Choroid plexus epithelial cell (primary cell): ENCODE measurements at regions not wholly inside any gene's neighbourhood (a gene's known extent, or its start where the extent isn't known, plus 50 kb on each side); places are given as distances from the start of the nearest gene placed in this dataset.

Source experiments
- DNase-seq: peaks from one replicate; pipeline ENCODE4 v3.0.0-alpha.2; 2010; ENCODE audit warnings: low read depth
- H3K4me3 ChIP-seq: 2 replicates; pipeline ENCODE4 v1.5.1; 2011; ENCODE audit warnings: low read depth, mild to moderate bottlenecking, control low read depth, low read length, moderate library complexity
- CTCF ChIP-seq: conservative IDR thresholded peaks from 2 replicates; pipeline ENCODE4 v1.5.1; 2011; ENCODE audit warnings: low read depth, mild to moderate bottlenecking, control low read depth, inconsistent platforms, low read length, moderate library complexity

DNA sequence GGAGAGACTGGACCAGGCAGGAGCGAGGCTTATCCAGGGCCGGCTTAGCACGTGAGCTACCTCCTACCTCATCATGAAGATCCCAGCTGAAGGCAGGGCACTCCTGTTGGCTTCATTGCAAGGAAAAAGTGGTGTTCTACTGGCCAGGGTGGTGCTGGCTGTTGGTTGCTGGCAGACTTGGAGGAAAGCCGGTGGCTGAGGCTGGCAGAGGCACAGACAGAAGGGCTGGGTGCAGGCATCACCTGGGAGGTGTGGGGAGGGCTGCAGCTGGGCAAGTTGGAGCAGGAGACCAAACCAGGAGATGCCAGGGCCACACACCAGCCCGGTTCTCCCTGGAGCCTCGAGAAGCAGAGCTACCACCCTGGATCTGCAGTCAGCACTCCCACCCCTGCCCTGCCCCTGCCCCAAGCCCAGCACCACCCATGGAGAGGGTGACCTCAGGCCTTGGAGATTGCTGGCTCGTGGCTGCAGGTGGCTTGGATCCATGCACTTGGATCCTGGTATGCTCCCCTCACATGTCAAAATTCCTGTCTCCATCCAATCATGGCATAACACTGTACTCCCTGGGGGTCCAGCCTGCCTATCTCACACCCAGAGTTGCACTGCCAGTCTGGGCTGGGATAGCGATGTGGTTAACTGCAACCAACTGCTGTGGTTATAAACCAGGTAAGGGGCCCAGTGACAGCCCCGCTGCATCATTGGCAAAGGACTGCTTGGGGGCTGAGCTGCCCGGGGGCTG is 49.7 kb downstream of the GLI2 start:
- H3K4me3 ChIP-seq: no peak overlapping the region
- DNase-seq: no peak
- no peak for TF ChIP-seq CTCF

- TF ChIP-seq CTCF: no peak
- H3K4me3 ChIP-seq: no peak overlapping the region
- no peak for DNase-seq
Observed at GRCh38 chr2:120786038-120786960, 50.6 kb downstream of the GLI2 start.

GRCh38 chr2:120787111-120787821 is 51.6 kb downstream of the GLI2 start:
- no peak for TF ChIP-seq CTCF
- no peak for DNase-seq
- H3K4me3 ChIP-seq: no peak overlapping the region

DNA sequence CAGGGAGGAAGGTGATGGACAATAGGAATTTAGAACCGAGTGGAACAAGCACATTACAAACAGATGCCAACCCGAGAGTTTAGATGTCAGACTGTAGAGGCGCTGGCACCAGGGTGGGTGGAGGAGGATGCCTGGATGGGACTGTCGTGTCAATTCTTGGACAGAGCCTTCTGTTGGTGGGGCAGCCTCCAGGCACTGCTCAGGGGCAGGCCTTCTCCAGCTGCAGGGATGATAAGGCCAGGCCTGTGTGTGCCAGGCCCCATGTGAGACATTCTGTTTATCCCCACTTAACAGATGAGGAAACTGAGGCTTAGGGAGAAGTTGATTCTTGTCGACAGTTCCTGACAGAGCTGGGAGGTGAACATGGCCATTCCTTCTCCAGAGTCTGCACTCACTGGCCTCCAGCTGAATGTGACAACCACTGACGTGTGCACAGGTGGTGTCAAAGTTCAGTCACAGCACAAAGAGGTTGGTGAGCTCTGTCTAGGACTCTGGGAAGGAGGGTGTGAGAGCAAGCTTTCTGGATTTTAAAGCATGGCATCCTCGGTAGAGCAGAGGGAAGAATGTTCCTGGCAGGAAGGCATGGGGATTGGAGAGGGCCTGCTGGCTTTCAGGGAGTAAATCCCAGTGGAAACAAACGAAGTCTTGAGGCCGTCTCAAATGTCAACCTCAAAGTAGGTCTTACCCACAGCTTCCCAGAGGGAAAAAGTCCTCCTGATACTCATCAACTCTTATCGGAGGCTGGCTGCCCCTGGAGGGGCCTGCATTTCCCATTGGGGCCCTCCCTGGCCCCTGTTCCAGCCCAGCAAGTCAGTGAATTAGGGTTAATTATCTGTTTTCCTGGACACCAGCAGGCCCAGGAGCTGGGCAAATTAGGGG is 52.4 kb downstream of the GLI2 start:
- no peak overlapping the region for H3K4me3 ChIP-seq
- DNase-seq: no peak
- TF ChIP-seq CTCF: no peak

GRCh38 chr2:120791243-120791961 is 55.7 kb downstream of the GLI2 start:
- no peak overlapping the region for H3K4me3 ChIP-seq
- no peak for TF ChIP-seq CTCF
- DNase-seq: no peak

DNA sequence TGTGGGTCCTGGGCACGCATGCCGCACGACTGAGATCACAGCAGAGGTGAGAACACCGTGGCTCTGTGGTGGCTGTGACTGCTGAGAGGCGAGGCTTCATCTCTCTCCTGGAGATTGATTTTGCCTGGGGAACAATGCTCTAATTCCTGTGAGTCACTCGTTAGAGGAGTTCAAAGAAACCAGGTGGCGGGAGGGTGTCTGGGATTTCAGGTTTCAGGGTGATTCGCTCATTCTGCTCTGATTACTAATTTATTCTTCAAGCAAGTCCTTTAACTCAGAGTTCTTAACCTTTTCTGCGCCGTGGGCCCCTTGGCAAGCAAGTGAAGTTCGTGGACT is 56.3 kb downstream of the GLI2 start:
- no peak for TF ChIP-seq CTCF
- H3K4me3 ChIP-seq: no peak overlapping the region
- no peak for DNase-seq
